Fibroblast of skin of scalp (primary cell): ENCODE measurements at regions not wholly inside any gene's neighbourhood (a gene's known extent, or its start where the extent isn't known, plus 50 kb on each side); places are given as distances from the start of the nearest gene placed in this dataset.

Experiments used
- DNase-seq: peaks from one replicate; pipeline ENCODE4 v3.0.0-alpha.2; 2013

- DNase-seq = no peak
These were observed 54.6 kb upstream of the PARM1 start for GRCh38 chr4:74878323-74878722.

DNA sequence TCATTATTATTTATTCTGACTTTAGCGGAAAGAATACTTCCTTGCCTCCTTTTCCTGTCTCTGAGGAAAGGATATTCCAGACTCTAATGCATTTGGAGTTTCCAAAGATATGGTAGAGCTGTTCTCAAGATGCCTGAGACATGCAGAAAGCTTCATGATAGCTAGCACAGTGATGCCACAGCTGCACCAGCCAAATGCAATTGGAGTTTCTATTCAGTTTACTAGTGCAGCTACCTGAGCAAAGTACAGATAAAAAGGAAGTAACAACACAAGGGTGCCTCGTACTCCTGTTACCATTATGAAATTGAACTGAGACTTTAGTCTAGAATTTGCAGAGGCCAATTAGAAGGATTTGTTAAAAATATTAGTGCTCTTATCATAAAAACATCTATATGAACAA lies 57.5 kb upstream of the PARM1 start:
- DNase-seq = no peak

- DNase-seq = peak; percentile 75
These were observed 58.1 kb upstream of the PARM1 start for GRCh38 chr4:74874753-74875367.

DNA sequence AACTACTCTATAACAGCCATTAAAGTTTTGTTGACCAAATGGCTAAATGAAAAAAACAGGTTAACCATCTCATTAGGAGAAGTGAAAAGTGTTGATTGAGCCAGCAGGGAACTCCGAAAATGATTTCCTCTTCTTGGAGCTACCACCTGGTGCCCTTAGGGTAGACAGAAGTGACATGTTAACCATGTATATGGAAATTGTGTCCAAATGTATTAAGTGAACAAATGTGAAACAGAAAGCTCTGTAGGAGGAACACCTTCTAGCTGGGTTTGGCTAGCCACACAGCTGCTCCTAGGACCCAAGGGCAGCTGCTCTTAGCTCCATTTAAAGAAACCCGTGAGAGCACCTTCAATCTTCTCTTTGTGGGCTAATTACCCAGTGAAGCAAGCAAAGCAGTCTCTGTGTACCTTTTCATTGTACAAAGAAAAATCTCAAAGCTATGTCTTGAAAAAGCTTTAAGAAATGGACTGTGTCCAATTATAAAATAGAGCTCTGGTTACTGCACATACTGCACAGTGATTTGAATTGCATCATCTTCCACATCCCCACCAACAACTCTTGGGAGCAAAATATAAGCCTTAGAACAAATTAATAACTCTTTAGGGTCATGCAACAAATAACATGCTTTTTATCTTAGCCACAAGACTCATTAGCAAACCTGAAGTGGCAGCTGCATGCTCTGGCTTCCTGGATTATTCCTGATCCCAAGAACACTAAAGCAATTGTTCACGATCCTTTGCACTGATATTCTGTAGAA lies 59.2 kb upstream of the PARM1 start:
- no peak for DNase-seq

DNA sequence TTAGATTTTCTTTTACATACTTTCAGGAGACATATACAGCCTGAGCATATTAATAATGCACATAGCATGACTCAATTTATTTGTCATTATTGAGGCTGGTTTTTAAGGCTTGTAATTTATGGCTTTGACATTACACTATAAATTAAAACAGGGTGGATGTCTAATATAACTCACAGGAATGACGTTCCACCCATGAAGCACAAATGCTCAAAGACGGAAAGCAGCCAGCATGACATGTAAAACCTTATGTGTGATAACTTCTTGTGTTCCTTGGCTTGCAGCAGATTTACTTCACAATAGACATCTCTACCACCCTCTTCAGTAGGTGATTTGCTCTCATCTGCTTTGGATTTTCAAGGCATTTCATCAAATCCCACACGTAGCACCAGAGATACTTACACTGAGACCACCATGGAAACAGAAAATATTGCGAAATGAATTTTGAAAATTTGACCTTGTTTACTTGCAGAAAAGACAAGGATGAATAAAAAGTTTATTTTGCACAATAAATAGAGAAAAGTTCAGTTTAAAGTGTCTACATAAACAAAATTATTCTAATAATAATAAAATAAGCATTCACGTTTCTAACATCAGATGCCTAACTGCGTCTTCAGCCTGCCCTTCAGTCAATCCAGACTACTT lies 64.7 kb upstream of the BTC start:
- DNase-seq = no peak

DNA sequence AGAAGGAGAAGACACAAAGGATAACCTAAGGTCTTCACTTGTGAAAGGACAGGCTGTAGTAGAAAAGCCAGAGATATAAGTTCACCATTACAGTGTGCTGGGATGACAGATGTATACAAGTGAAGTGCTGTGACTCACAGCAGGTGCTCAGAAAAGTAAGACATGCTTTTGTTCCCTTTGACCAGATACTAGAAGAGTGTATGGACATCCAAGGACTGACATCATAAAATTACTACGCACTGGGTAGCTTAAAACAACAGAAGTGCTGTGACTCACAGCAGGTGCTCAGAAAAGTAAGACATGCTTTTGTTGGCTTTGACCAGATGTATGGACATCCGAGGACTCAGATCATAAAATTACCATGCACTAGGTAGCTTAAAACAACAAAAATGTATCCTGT lies 61.6 kb upstream of the BTC start:
- DNase-seq = no peak

- no peak for DNase-seq
These were observed 54.5 kb upstream of the BTC start for GRCh38 chr4:74848774-74849173.

- no peak for DNase-seq
These were observed 51.5 kb upstream of the BTC start for GRCh38 chr4:74845834-74846233.
